Esophagus (tissue), 2 donors: ENCODE measurements at regions not wholly inside any gene's neighbourhood (a gene's known extent, or its start where the extent isn't known, plus 50 kb on each side); places are given as distances from the start of the nearest gene placed in this dataset.

ENCODE experiments used
- H3K27ac ChIP-seq, 2 donors: one replicate each; pipeline ENCODE4 v1.5.1; 2013; ENCODE audit warnings: low read depth in 2 of 2, mild to moderate bottlenecking in 2 of 2, inconsistent platforms in 1 of 2, low read length in 1 of 2, moderate library complexity in 1 of 2
- H3K27me3 ChIP-seq, 2 donors: one replicate each; pipeline ENCODE4 v1.6.1; 2013; ENCODE audit warnings: low read length in 2 of 2, control low read depth in 1 of 2, mild to moderate bottlenecking in 1 of 2; ENCODE audit not compliant: insufficient read depth in 2 of 2, control insufficient read depth in 1 of 2
- H3K36me3 ChIP-seq, 2 donors: one replicate each; pipeline ENCODE4 v1.6.1; 2013; ENCODE audit warnings: low read length in 1 of 2; ENCODE audit not compliant: control insufficient read depth in 2 of 2, insufficient read depth in 2 of 2
- H3K4me1 ChIP-seq, 2 donors: one replicate each; pipeline ENCODE4 v1.6.1; 2013; ENCODE audit warnings: low read length in 1 of 2; ENCODE audit not compliant: control insufficient read depth in 2 of 2, insufficient read depth in 2 of 2
- H3K4me3 ChIP-seq, 2 donors: one replicate each; pipeline ENCODE4 v1.5.1; 2013; ENCODE audit warnings: low read length in 2 of 2, mild to moderate bottlenecking in 2 of 2, low read depth in 1 of 2, moderate library complexity in 1 of 2
- H3K9me3 ChIP-seq, 2 donors: one replicate each; pipeline ENCODE4 v1.6.1; 2013; ENCODE audit warnings: mild to moderate bottlenecking in 2 of 2, low read depth in 1 of 2, low read length in 1 of 2, moderate library complexity in 1 of 2; ENCODE audit not compliant: control insufficient read depth in 2 of 2, insufficient read depth in 1 of 2
- WGBS, 2 donors: extraction: QIAGEN DNeasy Blood & Tissue Kit; methylation state at CpG; one replicate each; pipeline ENCODE4 v1.1.7; 2013; 5-methylcytosine and 5-hydroxymethylcytosine counted together
- donor health status: healthy with polysubstance abuse.
- donor health status: Bipolar disorder and iron deficiency.

GRCh38 chr3:104696470-104696869 is 670.2 kb upstream of the ALCAM start:
- Histone ChIP-seq H3K9me3 (no peaks in the 10 kb centered on the region), H3K27ac (no peak overlapping the region), H3K36me3 (no peaks in the 10 kb centered on the region), H3K4me1 (no peaks in the 10 kb centered on the region), H3K27me3 (no peaks in the 10 kb centered on the region), H3K4me3 (no peak overlapping the region)
- 59 to 74% methylated on average over 8 of the region's 8 CpGs for WGBS, 2 donors

- no peaks in the 10 kb centered on the region for H3K27me3 ChIP-seq
- WGBS, 2 donors, result 57 to 64% methylated on average over 6 of the region's 6 CpGs
- no peak overlapping the region for H3K27ac ChIP-seq
These were observed 655.3 kb upstream of the ALCAM start for GRCh38 chr3:104711406-104711805.

GRCh38 chr3:104715972-104716371 is 650.7 kb upstream of the ALCAM start:
- Histone ChIP-seq H3K4me1 (no peaks in the 10 kb centered on the region), H3K9me3 (no peaks in the 10 kb centered on the region), H3K36me3 (no peaks in the 10 kb centered on the region), H3K27ac (no peak overlapping the region), H3K27me3 (no peaks in the 10 kb centered on the region), H3K4me3 (no peak overlapping the region)
- WGBS, 2 donors, result 91 to 98% methylated on average over 1 of the region's 1 CpG

More at GRCh38 chr3:104711406-104711805, 655.3 kb upstream of the ALCAM start:
- no peaks in the 10 kb centered on the region for H3K36me3 ChIP-seq
- no peaks in the 10 kb centered on the region for H3K4me1 ChIP-seq
- H3K4me3 ChIP-seq, result no peak overlapping the region
- H3K9me3 ChIP-seq, result no peaks in the 10 kb centered on the region

- H3K27ac ChIP-seq, result no peak overlapping the region
- WGBS, 2 donors, result 77 to 87% methylated on average over 3 of the region's 3 CpGs
- H3K4me3 ChIP-seq, result no peak overlapping the region
- H3K36me3 ChIP-seq, result no peaks in the 10 kb centered on the region
- H3K4me1 ChIP-seq, result no peaks in the 10 kb centered on the region
- H3K27me3 ChIP-seq, result no peaks in the 10 kb centered on the region
- no peaks in the 10 kb centered on the region for H3K9me3 ChIP-seq
These were observed 648.9 kb upstream of the ALCAM start for GRCh38 chr3:104717828-104718196.

- H3K9me3 ChIP-seq, result no peaks in the 10 kb centered on the region
- no peaks in the 10 kb centered on the region for H3K4me1 ChIP-seq
- H3K36me3 ChIP-seq, result no peaks in the 10 kb centered on the region
- no peaks in the 10 kb centered on the region for H3K27me3 ChIP-seq
- WGBS, 2 donors, result 79% methylated on average over 4 of the region's 4 CpGs
- no peak overlapping the region for H3K4me3 ChIP-seq
- H3K27ac ChIP-seq, result no peak overlapping the region
These were observed 643.7 kb upstream of the ALCAM start for GRCh38 chr3:104723000-104723399.

- H3K27me3 ChIP-seq, result no peaks in the 10 kb centered on the region
- no peak overlapping the region for H3K27ac ChIP-seq
- H3K4me1 ChIP-seq, result no peaks in the 10 kb centered on the region
- H3K4me3 ChIP-seq, result no peak overlapping the region
- H3K9me3 ChIP-seq, result no peaks in the 10 kb centered on the region
- 65 to 66% methylated on average over 3 of the region's 3 CpGs for WGBS, 2 donors
- no peaks in the 10 kb centered on the region for H3K36me3 ChIP-seq
These were observed 635.6 kb upstream of the ALCAM start for GRCh38 chr3:104731074-104731473.

GRCh38 chr3:104734627-104735026 is 632.1 kb upstream of the ALCAM start:
- 86 to 87% methylated on average over 2 of the region's 2 CpGs for WGBS, 2 donors
- Histone ChIP-seq H3K9me3 (no peaks in the 10 kb centered on the region), H3K36me3 (no peaks in the 10 kb centered on the region), H3K4me3 (no peak overlapping the region), H3K4me1 (no peaks in the 10 kb centered on the region), H3K27ac (no peak overlapping the region), H3K27me3 (no peaks in the 10 kb centered on the region)

- no peak overlapping the region for H3K4me3 ChIP-seq
- no peaks in the 10 kb centered on the region for H3K9me3 ChIP-seq
- no peaks in the 10 kb centered on the region for H3K36me3 ChIP-seq
- H3K27ac ChIP-seq, result no peak overlapping the region
- H3K27me3 ChIP-seq, result no peaks in the 10 kb centered on the region
- no peaks in the 10 kb centered on the region for H3K4me1 ChIP-seq
- WGBS, 2 donors, result 73 to 74% methylated on average over 1 of the region's 1 CpG
These were observed 631.0 kb upstream of the ALCAM start for GRCh38 chr3:104735691-104736090.

GRCh38 chr3:104738271-104738670 is 628.4 kb upstream of the ALCAM start:
- no peaks in the 10 kb centered on the region for H3K9me3 ChIP-seq
- no peaks in the 10 kb centered on the region for H3K36me3 ChIP-seq
- H3K4me1 ChIP-seq, result no peaks in the 10 kb centered on the region
- H3K27ac ChIP-seq, result no peak overlapping the region
- WGBS, 2 donors, result 80 to 81% methylated on average over 2 of the region's 2 CpGs
- no peaks in the 10 kb centered on the region for H3K27me3 ChIP-seq
- no peak overlapping the region for H3K4me3 ChIP-seq

GRCh38 chr3:104740874-104741379 is 625.8 kb upstream of the ALCAM start:
- Histone ChIP-seq H3K4me3 (no peak overlapping the region), H3K27me3 (no peaks in the 10 kb centered on the region), H3K4me1 (no peaks in the 10 kb centered on the region), H3K9me3 (no peaks in the 10 kb centered on the region), H3K27ac (no peak overlapping the region), H3K36me3 (no peaks in the 10 kb centered on the region)
- WGBS, 2 donors, result 85 to 86% methylated on average over 3 of the region's 3 CpGs
